B cell (primary cell): ENCODE measurements at regions not wholly inside any gene's neighbourhood (a gene's known extent, or its start where the extent isn't known, plus 50 kb on each side); places are given as distances from the start of the nearest gene placed in this dataset.

Experiments
- ATAC-seq: fragments of 200-7000 bp; cut with Tn5 transposase; one replicate; pipeline ENCODE4 v1.10.0; 2021; ENCODE audit warnings: low read depth, mild to moderate bottlenecking, moderate number of reproducible peaks, moderate library complexity
- CTCF ChIA-PET: fragments of 350-600 bp; sonication (Branson Sonifier 250); formaldehyde crosslinking; loops from one replicate; lab custom pipeline; 2021; ENCODE audit warnings: antibody characterized with exemption, inconsistent platforms; lab: Charles Lee
- POLR2A ChIA-PET: fragments of 350-600 bp; sonication (Branson Sonifier 250); formaldehyde crosslinking; loops from one replicate; lab custom pipeline; 2021; ENCODE audit warnings: antibody characterized with exemption; lab: Charles Lee
- DNase-seq: peaks from one replicate; pipeline ENCODE4 v3.0.0; 2013
- H2AFZ ChIP-seq: 2 replicates; pipeline ENCODE4 v1.6.1; 2012; ENCODE audit warnings: mild to moderate bottlenecking, low read depth, low read length; ENCODE audit not compliant: insufficient read depth, poor library complexity, severe bottlenecking
- H3K27ac ChIP-seq, 2 donors: 1 replicate in 1 of 2; 2 replicates in 1 of 2; pipeline ENCODE4 v1.5.1; 2012 to 2013; ENCODE audit warnings: low read length in 2 of 2, mild to moderate bottlenecking in 2 of 2, moderate library complexity in 1 of 2
- H3K27me3 ChIP-seq, 4 experiments: fragments of 200-600 bp in 1 of 4; sonication (generic) in 1 of 4; replicated peaks in 1 of 4; 1 replicate in 2 of 4; 2 replicates in 2 of 4; pipeline versions ENCODE4 v1.6.1 to v1.7.0; 2013 to 2016; ENCODE audit warnings: low read length in 3 of 4, mild to moderate bottlenecking in 2 of 4, mixed read lengths in 1 of 4, moderate library complexity in 1 of 4; ENCODE audit not compliant: insufficient read depth in 4 of 4, control insufficient read depth in 3 of 4; ENCODE audit errors: control extremely low read depth in 1 of 4
- H3K36me3 ChIP-seq, 2 experiments: replicated peaks in 1 of 2; 1 replicate in 1 of 2; 2 replicates in 1 of 2; pipeline versions ENCODE4 v1.6.1 to v1.7.1; 2013; ENCODE audit warnings: low read length in 1 of 2; ENCODE audit not compliant: insufficient read depth in 2 of 2, control insufficient read depth in 1 of 2; ENCODE audit errors: control extremely low read depth in 1 of 2, extremely low read depth in 1 of 2
- H3K4me1 ChIP-seq, 2 donors: fragments of 200-600 bp in 1 of 2; sonication (generic) in 1 of 2; 1 replicate in 1 of 2; 2 replicates in 1 of 2; pipeline versions ENCODE4 v1.5.1 to v1.6.1; 2013 to 2017; ENCODE audit warnings: low read length in 2 of 2; ENCODE audit not compliant: control insufficient read depth in 2 of 2, insufficient read depth in 2 of 2
- H3K4me2 ChIP-seq: replicated peaks from 2 replicates; pipeline ENCODE3; 2012; ENCODE audit warnings: mild to moderate bottlenecking, low read depth, low read length; ENCODE audit not compliant: poor library complexity, severe bottlenecking
- H3K4me3 ChIP-seq, 5 experiments: fragments of 200-600 bp in 1 of 5; sonication (generic) in 1 of 5; 1 replicate in 3 of 5; 2 replicates in 2 of 5; pipeline versions ENCODE4 v1.5.1 to v1.7.0; 2011 to 2016; ENCODE audit warnings: low read length in 4 of 5, mild to moderate bottlenecking in 4 of 5, low read depth in 2 of 5, control low read depth in 1 of 5, moderate library complexity in 1 of 5; ENCODE audit not compliant: insufficient read depth in 1 of 5; ENCODE audit errors: control extremely low read depth in 1 of 5, extremely low read depth in 1 of 5
- H3K79me2 ChIP-seq: fragments of 200-600 bp; sonication (generic); one replicate; pipeline ENCODE4 v1.6.0; 2016; ENCODE audit warnings: low read length; ENCODE audit not compliant: control insufficient read depth, insufficient read depth
- H3K9ac ChIP-seq: fragments of 200-600 bp; sonication (generic); 2 replicates; pipeline ENCODE4 v1.6.1; 2017; ENCODE audit warnings: mild to moderate bottlenecking, low read length, moderate library complexity
- H3K9me3 ChIP-seq, 3 donors: one replicate each; pipeline versions ENCODE4 v1.6.1 to v1.7.1; 2013; ENCODE audit warnings: low read length in 2 of 3; ENCODE audit not compliant: control insufficient read depth in 2 of 3, insufficient read depth in 1 of 3; ENCODE audit errors: control extremely low read depth in 1 of 3
- H4K20me1 ChIP-seq: 2 replicates; pipeline ENCODE4 v1.6.0; 2012; ENCODE audit warnings: mild to moderate bottlenecking, low read length; ENCODE audit not compliant: insufficient read depth, control insufficient read depth, poor library complexity, severe bottlenecking
- H3K27ac Mint-ChIP-seq: one replicate; pipeline ENCODE4 v1.8.0; 2021; ENCODE audit warnings: mixed read lengths
- H3K27me3 Mint-ChIP-seq: one replicate; pipeline ENCODE4 v1.8.0; 2021; ENCODE audit warnings: mixed read lengths
- H3K4me1 Mint-ChIP-seq: one replicate; pipeline ENCODE4 v1.8.0; 2021; ENCODE audit warnings: mixed read lengths
- H3K4me3 Mint-ChIP-seq: one replicate; pipeline ENCODE4 v1.8.0; 2021; ENCODE audit warnings: mixed read lengths
- H3K9me3 Mint-ChIP-seq: one replicate; pipeline ENCODE4 v1.8.0; 2022; ENCODE audit warnings: mixed read lengths; ENCODE audit not compliant: insufficient read depth
- EZH2 ChIP-seq: IDR thresholded peaks from 2 replicates; pipeline ENCODE4 v1.6.1; 2012; ENCODE audit warnings: borderline replicate concordance, low read depth, mild to moderate bottlenecking, moderate library complexity, low read length; ENCODE audit not compliant: insufficient read depth, poor library complexity, severe bottlenecking
- WGBS: methylation state at CpG from one replicate; pipeline ENCODE4 v1.1.5; 2013; ENCODE audit warnings: missing lambda C conversion rate; ENCODE audit not compliant: insufficient coverage; 5-methylcytosine and 5-hydroxymethylcytosine counted together
- intact Hi-C: fragments of 100-400 bp; cut with micrococcal nuclease; formaldehyde crosslinking; loops from one replicate; pipeline ENCODE4 v1.10.0; 2022
- TF ChIP-seq, protein P1 (sequence below): fragments of 200-600 bp; IDR thresholded peaks from one replicate; pipeline ENCODE4 v1.8.0; 2022; ENCODE audit warnings: antibody characterized with exemption, mild to moderate bottlenecking

DNA sequence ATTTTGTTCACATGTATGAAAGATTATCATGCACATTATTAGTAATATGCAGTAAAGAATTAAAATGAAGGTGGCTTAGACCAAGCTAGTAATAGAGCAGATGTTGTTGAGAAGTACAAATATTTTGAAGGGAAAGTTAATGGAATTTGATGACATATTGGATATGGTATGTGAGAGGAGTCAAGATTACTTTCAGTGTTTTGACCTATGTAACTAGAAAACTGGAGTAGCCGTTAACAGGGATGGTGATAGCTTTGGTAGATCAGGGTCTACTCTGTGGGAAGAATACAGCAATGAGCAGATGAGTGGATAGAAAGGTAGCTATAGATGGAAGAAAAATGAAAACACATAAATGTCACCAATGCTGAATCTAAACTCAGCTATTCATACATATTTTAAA lies 163.2 kb upstream of the LRRC7 start:
- intact Hi-C loops, result no loop called here
- Histone ChIP-seq H4K20me1 (no peaks in the 10 kb centered on the region), H3K9ac (no peak overlapping the region), H3K27me3 (no peaks in the 10 kb centered on the region), H2AFZ (no peak overlapping the region), H3K9me3 (peaks cover 0 to under 1% (median 0%) of the 10 kb centered on the region in 3 donors), H3K79me2 (no peaks in the 10 kb centered on the region), H3K27ac (no peak overlapping the region), H3K4me2 (no peak overlapping the region), H3K4me1 (no peaks in the 10 kb centered on the region), H3K36me3 (no peaks in the 10 kb centered on the region), H3K4me3 (no peak overlapping the region)
- TF ChIP-seq, protein P1, sequence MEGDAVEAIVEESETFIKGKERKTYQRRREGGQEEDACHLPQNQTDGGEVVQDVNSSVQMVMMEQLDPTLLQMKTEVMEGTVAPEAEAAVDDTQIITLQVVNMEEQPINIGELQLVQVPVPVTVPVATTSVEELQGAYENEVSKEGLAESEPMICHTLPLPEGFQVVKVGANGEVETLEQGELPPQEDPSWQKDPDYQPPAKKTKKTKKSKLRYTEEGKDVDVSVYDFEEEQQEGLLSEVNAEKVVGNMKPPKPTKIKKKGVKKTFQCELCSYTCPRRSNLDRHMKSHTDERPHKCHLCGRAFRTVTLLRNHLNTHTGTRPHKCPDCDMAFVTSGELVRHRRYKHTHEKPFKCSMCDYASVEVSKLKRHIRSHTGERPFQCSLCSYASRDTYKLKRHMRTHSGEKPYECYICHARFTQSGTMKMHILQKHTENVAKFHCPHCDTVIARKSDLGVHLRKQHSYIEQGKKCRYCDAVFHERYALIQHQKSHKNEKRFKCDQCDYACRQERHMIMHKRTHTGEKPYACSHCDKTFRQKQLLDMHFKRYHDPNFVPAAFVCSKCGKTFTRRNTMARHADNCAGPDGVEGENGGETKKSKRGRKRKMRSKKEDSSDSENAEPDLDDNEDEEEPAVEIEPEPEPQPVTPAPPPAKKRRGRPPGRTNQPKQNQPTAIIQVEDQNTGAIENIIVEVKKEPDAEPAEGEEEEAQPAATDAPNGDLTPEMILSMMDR, result no peak
- TF ChIP-seq EZH2, result no peak
- Mint-ChIP-seq H3K4me3 (no peak overlapping the region), H3K4me1 (no peaks in the 10 kb centered on the region), H3K27me3 (no peaks in the 10 kb centered on the region), H3K27ac (no peak overlapping the region), H3K9me3 (peaks cover 4% of the 10 kb centered on the region)
- 83% methylated on average over 1 of the region's 1 CpG for WGBS
- ATAC-seq, result no peak
- ChIA-PET CTCF (no interaction called here), POLR2A (no interaction called here)
- DNase-seq, result no peak

- TF ChIP-seq, protein P1, result no peak
- TF ChIP-seq EZH2, result no peak
- no peaks in the 10 kb centered on the region for H4K20me1 ChIP-seq
- intact Hi-C loops, result no loop called here
- H3K9ac ChIP-seq, result no peak overlapping the region
- H3K79me2 ChIP-seq, result no peaks in the 10 kb centered on the region
- H3K27me3 Mint-ChIP-seq, result no peaks in the 10 kb centered on the region
- no peaks in the 10 kb centered on the region for H3K27me3 ChIP-seq
- no peak overlapping the region for H3K4me2 ChIP-seq
- H3K36me3 ChIP-seq, result no peaks in the 10 kb centered on the region
- no peak overlapping the region for H3K4me3 ChIP-seq
- CTCF ChIA-PET, result no interaction called here
- WGBS, result no CpG with 5 or more reads among the region's 3 CpGs
- H2AFZ ChIP-seq, result no peak overlapping the region
- H3K27ac Mint-ChIP-seq, result no peak overlapping the region
- no peak overlapping the region for H3K27ac ChIP-seq
- POLR2A ChIA-PET, result no interaction called here
- peaks cover 4% of the 10 kb centered on the region for H3K9me3 Mint-ChIP-seq
- H3K4me1 Mint-ChIP-seq, result no peaks in the 10 kb centered on the region
- no peak overlapping the region for H3K4me3 Mint-ChIP-seq
- peaks cover 0 to 13% (median 0%) of the 10 kb centered on the region in 3 donors for H3K9me3 ChIP-seq
- no peak for ATAC-seq
- DNase-seq, result no peak
- no peaks in the 10 kb centered on the region for H3K4me1 ChIP-seq
Measured at GRCh38 chr1:69406244-69406643, 161.5 kb upstream of the LRRC7 start.
